GM12878 (cell line): ENCODE measurements at regions not wholly inside any gene's neighbourhood (a gene's known extent, or its start where the extent isn't known, plus 50 kb on each side); places are given as distances from the start of the nearest gene placed in this dataset.

Experiments
- ATAC-seq: fragments of 200-7000 bp; cut with Tn5 transposase; 3 replicates; pipeline ENCODE4 v1.9.1; 2020; ENCODE audit warnings: mild to moderate bottlenecking, moderate library complexity
- BruUV-seq: library from RNA; stranded (reverse); fragments of 400-500 nt; replicated peaks from 2 replicates; lab custom pipeline; 2021; lab: Mats Ljungman, UMichigan
- CTCF ChIA-PET: fragments of 300-600 bp; sonication (Branson Sonifier 250); formaldehyde crosslinking; extraction: SDS; loops from one replicate; lab custom pipeline; 2021; ENCODE audit warnings: inconsistent platforms; lab: Yijun Ruan, JAX
- POLR2A ChIA-PET: fragments of 350-600 bp; formaldehyde crosslinking; extraction: SDS; loops from one replicate; lab custom pipeline; 2021; ENCODE audit warnings: inconsistent platforms; lab: Charles Lee
- RAD21 ChIA-PET: fragments of 300-600 bp; sonication (Branson Sonifier 250); formaldehyde crosslinking; loops from one replicate; lab custom pipeline; 2023; ENCODE audit warnings: antibody characterized with exemption; ENCODE audit not compliant: unreplicated experiment; lab: Charles Lee
- SMC1A ChIA-PET: fragments of 300-600 bp; sonication (Branson Sonifier 250); formaldehyde crosslinking; loops from one replicate; lab custom pipeline; 2023; ENCODE audit not compliant: unreplicated experiment, uncharacterized antibody; lab: Charles Lee
- DNase-seq: peaks from one replicate; pipeline ENCODE4 v3.0.0-alpha.2; 2011; ENCODE audit warnings: low read depth, low spot score
- FAIRE-seq: peaks from 3 replicates; lab custom pipeline; 2011; peaks lifted over from hg19 to GRCh38; lab: Jason Lieb, UNC
- H2AFZ ChIP-seq: 2 replicates; pipeline ENCODE4 v1.6.0; 2011; ENCODE audit warnings: low read depth, low read length, control low read depth; ENCODE audit not compliant: control insufficient read depth
- H3K27ac ChIP-seq: 2 replicates; pipeline ENCODE4 v1.5.1; 2011; ENCODE audit warnings: control low read depth; ENCODE audit not compliant: control insufficient read depth, insufficient read depth
- H3K27me3 ChIP-seq, 2 experiments: replicated peaks in 1 of 2; 2 replicates each; pipeline versions ENCODE4 v1.6.0 to v1.6.1; 2011; ENCODE audit warnings: low read length in 1 of 2; ENCODE audit not compliant: control insufficient read depth in 2 of 2, insufficient read depth in 2 of 2
- H3K36me3 ChIP-seq, 2 experiments: 2 replicates each; pipeline ENCODE4 v1.5.1; 2011; ENCODE audit warnings: low read length in 1 of 2; ENCODE audit not compliant: control insufficient read depth in 2 of 2, insufficient read depth in 2 of 2
- H3K4me1 ChIP-seq: 2 replicates; pipeline ENCODE4 v1.6.1; 2011; ENCODE audit warnings: mild to moderate bottlenecking, low read length, moderate library complexity, mixed read lengths; ENCODE audit not compliant: control insufficient read depth, insufficient read depth
- H3K4me2 ChIP-seq: 2 replicates; pipeline ENCODE4 v1.6.0; 2011; ENCODE audit warnings: control low read depth; ENCODE audit not compliant: control insufficient read depth, insufficient read depth
- H3K4me3 ChIP-seq: fragments of 200-600 bp; sonication (generic); 2 replicates; pipeline ENCODE4 v1.5.1; 2016
- H3K79me2 ChIP-seq: 2 replicates; pipeline ENCODE4 v1.6.0; 2011; ENCODE audit warnings: low read length; ENCODE audit not compliant: control insufficient read depth, insufficient read depth
- H3K9ac ChIP-seq: 2 replicates; pipeline ENCODE4 v1.8.0; 2011; ENCODE audit warnings: low read length, control low read depth, mixed read lengths; ENCODE audit not compliant: control insufficient read depth, insufficient read depth
- H3K9me3 ChIP-seq: replicated peaks from 3 replicates; pipeline ENCODE4 v1.5.1; 2011; ENCODE audit warnings: mild to moderate bottlenecking, low read length; ENCODE audit not compliant: control insufficient read depth, insufficient read depth
- H4K20me1 ChIP-seq: 2 replicates; pipeline ENCODE4 v1.6.0; 2011; ENCODE audit not compliant: control insufficient read depth, insufficient read depth
- ATF7 ChIP-seq: fragments of 450-650 bp; IDR thresholded peaks from 2 replicates; pipeline ENCODE4 v1.6.1; 2016; ENCODE audit warnings: low read depth, mild to moderate bottlenecking
- BACH1 ChIP-seq: fragments of 450-650 bp; IDR thresholded peaks from 2 replicates; pipeline ENCODE4 v1.6.1; 2017; ENCODE audit warnings: mild to moderate bottlenecking, borderline replicate concordance
- GATAD2B ChIP-seq: fragments of 450-650 bp; conservative IDR thresholded peaks from 2 replicates; pipeline ENCODE4 v1.6.1; 2017; ENCODE audit warnings: low read depth, mild to moderate bottlenecking, moderate library complexity
- MXI1 ChIP-seq: fragments of 150-350 bp; IDR thresholded peaks from 2 replicates; pipeline ENCODE4 v1.6.1; 2011; ENCODE audit warnings: low read depth, mild to moderate bottlenecking, inconsistent platforms, low read length, improper control_type of control experiment
- PAX5 ChIP-seq: IDR thresholded peaks from 2 replicates; pipeline ENCODE4 v1.6.1; 2011; ENCODE audit warnings: low read depth, low read length, borderline replicate concordance
- RB1 ChIP-seq: fragments of 450-650 bp; formaldehyde crosslinking; IDR thresholded peaks from 2 replicates; pipeline ENCODE4 v1.6.1; 2017; ENCODE audit warnings: mild to moderate bottlenecking, borderline replicate concordance
- SMAD5 ChIP-seq: IDR thresholded peaks from 2 replicates; pipeline ENCODE4 v1.6.1; 2016; ENCODE audit warnings: antibody characterized with exemption, low read depth
- SREBF1 ChIP-seq: IDR thresholded peaks from 2 replicates; pipeline ENCODE4 v1.6.1; 2012; ENCODE audit warnings: mild to moderate bottlenecking, low read length
- STAT3 ChIP-seq: IDR thresholded peaks from 2 replicates; pipeline ENCODE4 v1.6.1; 2011; ENCODE audit warnings: low read depth, low read length, improper control_type of control experiment
- WGBS: methylation state at CpG from one replicate; pipeline ENCODE4 v1.1.6; 2016; ENCODE audit warnings: low lambda C conversion rate; ENCODE audit not compliant: insufficient replicate concordance, insufficient coverage; ENCODE audit errors: missing lambda C conversion rate; 5-methylcytosine and 5-hydroxymethylcytosine counted together
- in situ Hi-C: fragments of 300-500 bp; cut with MboI; formaldehyde crosslinking; loops from 9 replicates; pipeline ENCODE4 v1.14.3; 2018; ENCODE audit warnings: mixed read lengths
- intact Hi-C: fragments of 100-400 bp; cut with micrococcal nuclease; formaldehyde crosslinking; loops from one replicate; pipeline ENCODE4 v1.14.2; 2022; ENCODE audit not compliant: unreplicated experiment
- TF ChIP-seq, protein P1 (sequence below): fragments of 450-650 bp; IDR thresholded peaks from 2 replicates; pipeline ENCODE4 v1.6.1; 2017; ENCODE audit warnings: mild to moderate bottlenecking, low read depth, inconsistent platforms; ENCODE audit not compliant: poor library complexity, severe bottlenecking
- TF ChIP-seq, protein P2 (sequence below): IDR thresholded peaks from 2 replicates; pipeline ENCODE4 v1.6.1; 2012; ENCODE audit warnings: low read length, inconsistent platforms
- TF ChIP-seq, protein P3 (sequence below), 3 experiments: IDR thresholded peaks in 2 of 3; conservative IDR thresholded peaks in 1 of 3; 2 replicates each; pipeline ENCODE4 v1.5.1; 2011; ENCODE audit warnings: low read depth in 3 of 3, low read length in 3 of 3, mild to moderate bottlenecking in 3 of 3, control low read depth in 2 of 3, moderate library complexity in 2 of 3, inconsistent platforms in 1 of 3, mixed read lengths in 1 of 3; ENCODE audit not compliant: control insufficient read depth in 2 of 3, insufficient read depth in 1 of 3; ENCODE audit errors: extremely low read depth in 1 of 3
- TF ChIP-seq, protein P4 (sequence below): IDR thresholded peaks from 2 replicates; pipeline ENCODE4 v1.6.1; 2012; ENCODE audit warnings: improper control_type of control experiment, low read depth, low read length; ENCODE audit not compliant: insufficient replicate concordance

DNA sequence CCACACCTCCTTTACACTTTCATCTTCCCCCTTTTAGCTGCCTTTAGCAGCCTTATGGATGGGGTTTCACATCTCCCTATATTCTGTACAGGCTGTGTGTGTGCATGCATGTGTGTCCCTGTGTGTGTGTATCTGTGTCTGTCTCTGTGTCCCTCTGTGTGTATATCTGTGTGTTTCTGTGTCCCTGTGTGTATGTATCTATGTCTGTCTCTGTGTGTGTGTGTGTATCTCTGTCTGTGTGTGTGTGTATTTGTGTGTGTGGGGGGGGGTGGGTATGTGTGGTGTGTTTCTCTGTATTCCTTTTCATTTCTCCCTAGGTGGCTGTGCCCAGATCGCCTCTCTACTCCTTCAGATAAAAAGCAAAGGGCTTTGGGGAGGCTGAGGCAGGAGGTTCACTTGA is 52.2 kb upstream of the CD83 start:
- ChIA-PET POLR2A (no interaction called here), SMC1A (interaction anchor here (1.1 to 7.4 kb wide), 10 partner anchors 12 to 734 kb away, joined by 3 to 87 read pairs (median 36); no protein-coding TSS in a partner anchor), RAD21 (interaction anchor here (1.2 to 4.8 kb wide), 11 partner anchors 19 to 725 kb away, joined by 3 to 67 read pairs (median 17); no protein-coding TSS in a partner anchor), CTCF (interaction anchor here (1.0 to 8.1 kb wide), 12 partner anchors 12 to 270 kb away, joined by 3 to 194 read pairs (median 36); no protein-coding TSS in a partner anchor)
- TF ChIP-seq PAX5 (no peak), GATAD2B (no peak), RB1 (no peak), BACH1 (no peak), ATF7 (no peak), SREBF1 (no peak), STAT3 (no peak), MXI1 (no peak), SMAD5 (no peak)
- TF ChIP-seq, protein P1, sequence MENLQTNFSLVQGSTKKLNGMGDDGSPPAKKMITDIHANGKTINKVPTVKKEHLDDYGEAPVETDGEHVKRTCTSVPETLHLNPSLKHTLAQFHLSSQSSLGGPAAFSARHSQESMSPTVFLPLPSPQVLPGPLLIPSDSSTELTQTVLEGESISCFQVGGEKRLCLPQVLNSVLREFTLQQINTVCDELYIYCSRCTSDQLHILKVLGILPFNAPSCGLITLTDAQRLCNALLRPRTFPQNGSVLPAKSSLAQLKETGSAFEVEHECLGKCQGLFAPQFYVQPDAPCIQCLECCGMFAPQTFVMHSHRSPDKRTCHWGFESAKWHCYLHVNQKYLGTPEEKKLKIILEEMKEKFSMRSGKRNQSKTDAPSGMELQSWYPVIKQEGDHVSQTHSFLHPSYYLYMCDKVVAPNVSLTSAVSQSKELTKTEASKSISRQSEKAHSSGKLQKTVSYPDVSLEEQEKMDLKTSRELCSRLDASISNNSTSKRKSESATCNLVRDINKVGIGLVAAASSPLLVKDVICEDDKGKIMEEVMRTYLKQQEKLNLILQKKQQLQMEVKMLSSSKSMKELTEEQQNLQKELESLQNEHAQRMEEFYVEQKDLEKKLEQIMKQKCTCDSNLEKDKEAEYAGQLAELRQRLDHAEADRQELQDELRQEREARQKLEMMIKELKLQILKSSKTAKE: no peak
- TF ChIP-seq, protein P2, sequence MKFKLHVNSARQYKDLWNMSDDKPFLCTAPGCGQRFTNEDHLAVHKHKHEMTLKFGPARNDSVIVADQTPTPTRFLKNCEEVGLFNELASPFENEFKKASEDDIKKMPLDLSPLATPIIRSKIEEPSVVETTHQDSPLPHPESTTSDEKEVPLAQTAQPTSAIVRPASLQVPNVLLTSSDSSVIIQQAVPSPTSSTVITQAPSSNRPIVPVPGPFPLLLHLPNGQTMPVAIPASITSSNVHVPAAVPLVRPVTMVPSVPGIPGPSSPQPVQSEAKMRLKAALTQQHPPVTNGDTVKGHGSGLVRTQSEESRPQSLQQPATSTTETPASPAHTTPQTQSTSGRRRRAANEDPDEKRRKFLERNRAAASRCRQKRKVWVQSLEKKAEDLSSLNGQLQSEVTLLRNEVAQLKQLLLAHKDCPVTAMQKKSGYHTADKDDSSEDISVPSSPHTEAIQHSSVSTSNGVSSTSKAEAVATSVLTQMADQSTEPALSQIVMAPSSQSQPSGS: no peak
- TF ChIP-seq, protein P3, sequence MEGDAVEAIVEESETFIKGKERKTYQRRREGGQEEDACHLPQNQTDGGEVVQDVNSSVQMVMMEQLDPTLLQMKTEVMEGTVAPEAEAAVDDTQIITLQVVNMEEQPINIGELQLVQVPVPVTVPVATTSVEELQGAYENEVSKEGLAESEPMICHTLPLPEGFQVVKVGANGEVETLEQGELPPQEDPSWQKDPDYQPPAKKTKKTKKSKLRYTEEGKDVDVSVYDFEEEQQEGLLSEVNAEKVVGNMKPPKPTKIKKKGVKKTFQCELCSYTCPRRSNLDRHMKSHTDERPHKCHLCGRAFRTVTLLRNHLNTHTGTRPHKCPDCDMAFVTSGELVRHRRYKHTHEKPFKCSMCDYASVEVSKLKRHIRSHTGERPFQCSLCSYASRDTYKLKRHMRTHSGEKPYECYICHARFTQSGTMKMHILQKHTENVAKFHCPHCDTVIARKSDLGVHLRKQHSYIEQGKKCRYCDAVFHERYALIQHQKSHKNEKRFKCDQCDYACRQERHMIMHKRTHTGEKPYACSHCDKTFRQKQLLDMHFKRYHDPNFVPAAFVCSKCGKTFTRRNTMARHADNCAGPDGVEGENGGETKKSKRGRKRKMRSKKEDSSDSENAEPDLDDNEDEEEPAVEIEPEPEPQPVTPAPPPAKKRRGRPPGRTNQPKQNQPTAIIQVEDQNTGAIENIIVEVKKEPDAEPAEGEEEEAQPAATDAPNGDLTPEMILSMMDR (IDR thresholded peaks at IDR 0.05 in 2 of 3, conservative IDR thresholded peaks at IDR 0.05 in 1 of 3; ENCODE audit: control insufficient read depth in 2 of 3, extremely low read depth in 1 of 3, insufficient read depth in 1 of 3, low read depth in 3 of 3, low read length in 3 of 3): no peak
- TF ChIP-seq, protein P4, sequence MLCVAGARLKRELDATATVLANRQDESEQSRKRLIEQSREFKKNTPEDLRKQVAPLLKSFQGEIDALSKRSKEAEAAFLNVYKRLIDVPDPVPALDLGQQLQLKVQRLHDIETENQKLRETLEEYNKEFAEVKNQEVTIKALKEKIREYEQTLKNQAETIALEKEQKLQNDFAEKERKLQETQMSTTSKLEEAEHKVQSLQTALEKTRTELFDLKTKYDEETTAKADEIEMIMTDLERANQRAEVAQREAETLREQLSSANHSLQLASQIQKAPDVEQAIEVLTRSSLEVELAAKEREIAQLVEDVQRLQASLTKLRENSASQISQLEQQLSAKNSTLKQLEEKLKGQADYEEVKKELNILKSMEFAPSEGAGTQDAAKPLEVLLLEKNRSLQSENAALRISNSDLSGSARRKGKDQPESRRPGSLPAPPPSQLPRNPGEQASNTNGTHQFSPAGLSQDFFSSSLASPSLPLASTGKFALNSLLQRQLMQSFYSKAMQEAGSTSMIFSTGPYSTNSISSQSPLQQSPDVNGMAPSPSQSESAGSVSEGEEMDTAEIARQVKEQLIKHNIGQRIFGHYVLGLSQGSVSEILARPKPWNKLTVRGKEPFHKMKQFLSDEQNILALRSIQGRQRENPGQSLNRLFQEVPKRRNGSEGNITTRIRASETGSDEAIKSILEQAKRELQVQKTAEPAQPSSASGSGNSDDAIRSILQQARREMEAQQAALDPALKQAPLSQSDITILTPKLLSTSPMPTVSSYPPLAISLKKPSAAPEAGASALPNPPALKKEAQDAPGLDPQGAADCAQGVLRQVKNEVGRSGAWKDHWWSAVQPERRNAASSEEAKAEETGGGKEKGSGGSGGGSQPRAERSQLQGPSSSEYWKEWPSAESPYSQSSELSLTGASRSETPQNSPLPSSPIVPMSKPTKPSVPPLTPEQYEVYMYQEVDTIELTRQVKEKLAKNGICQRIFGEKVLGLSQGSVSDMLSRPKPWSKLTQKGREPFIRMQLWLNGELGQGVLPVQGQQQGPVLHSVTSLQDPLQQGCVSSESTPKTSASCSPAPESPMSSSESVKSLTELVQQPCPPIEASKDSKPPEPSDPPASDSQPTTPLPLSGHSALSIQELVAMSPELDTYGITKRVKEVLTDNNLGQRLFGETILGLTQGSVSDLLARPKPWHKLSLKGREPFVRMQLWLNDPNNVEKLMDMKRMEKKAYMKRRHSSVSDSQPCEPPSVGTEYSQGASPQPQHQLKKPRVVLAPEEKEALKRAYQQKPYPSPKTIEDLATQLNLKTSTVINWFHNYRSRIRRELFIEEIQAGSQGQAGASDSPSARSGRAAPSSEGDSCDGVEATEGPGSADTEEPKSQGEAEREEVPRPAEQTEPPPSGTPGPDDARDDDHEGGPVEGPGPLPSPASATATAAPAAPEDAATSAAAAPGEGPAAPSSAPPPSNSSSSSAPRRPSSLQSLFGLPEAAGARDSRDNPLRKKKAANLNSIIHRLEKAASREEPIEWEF: no peak
- Histone ChIP-seq H3K4me2 (no peak overlapping the region), H3K27me3 (peaks cover 1 to 6% of the 10 kb centered on the region in 2 experiments; a peak in 2 of 4 replicates), H3K4me1 (peaks cover 4% of the 10 kb centered on the region), H2AFZ (no peak overlapping the region), H3K9ac (no peak overlapping the region), H3K9me3 (peaks cover 6% of the 10 kb centered on the region; the same call in 2 of the 3 replicates), H3K4me3 (no peak overlapping the region), H3K36me3 (no peaks in the 10 kb centered on the region), H4K20me1 (no peaks in the 10 kb centered on the region), H3K79me2 (no peaks in the 10 kb centered on the region), H3K27ac (no peak overlapping the region)
- DNase-seq (no peak), FAIRE-seq (no peak), ATAC-seq (no peak)
- 25% methylated on average over 1 of the region's 1 CpG for WGBS
- intact Hi-C loops: no loop called here
- in situ Hi-C loops: loop anchor here (5.0 kb wide), 1 partner anchor 158 kb away; no protein-coding TSS in a partner anchor
- BruUV-seq: no TSS peak
